GM19395 (cell line): ENCODE measurements at regions not wholly inside any gene's neighbourhood (a gene's known extent, or its start where the extent isn't known, plus 50 kb on each side); places are given as distances from the start of the nearest gene placed in this dataset.
"Not testable (repeated sequence)": the region's sequence is repeated elsewhere in the genome, so short reads cannot be mapped to it uniquely, and the experiment has no call there.

Source experiments
- ATAC-seq: cut with Tn5 transposase; IDR thresholded peaks from one replicate; pipeline ENCODE4 v1.9.1; 2021; ENCODE audit warnings: mild to moderate bottlenecking, moderate library complexity; ENCODE audit not compliant: unreplicated experiment

DNA sequence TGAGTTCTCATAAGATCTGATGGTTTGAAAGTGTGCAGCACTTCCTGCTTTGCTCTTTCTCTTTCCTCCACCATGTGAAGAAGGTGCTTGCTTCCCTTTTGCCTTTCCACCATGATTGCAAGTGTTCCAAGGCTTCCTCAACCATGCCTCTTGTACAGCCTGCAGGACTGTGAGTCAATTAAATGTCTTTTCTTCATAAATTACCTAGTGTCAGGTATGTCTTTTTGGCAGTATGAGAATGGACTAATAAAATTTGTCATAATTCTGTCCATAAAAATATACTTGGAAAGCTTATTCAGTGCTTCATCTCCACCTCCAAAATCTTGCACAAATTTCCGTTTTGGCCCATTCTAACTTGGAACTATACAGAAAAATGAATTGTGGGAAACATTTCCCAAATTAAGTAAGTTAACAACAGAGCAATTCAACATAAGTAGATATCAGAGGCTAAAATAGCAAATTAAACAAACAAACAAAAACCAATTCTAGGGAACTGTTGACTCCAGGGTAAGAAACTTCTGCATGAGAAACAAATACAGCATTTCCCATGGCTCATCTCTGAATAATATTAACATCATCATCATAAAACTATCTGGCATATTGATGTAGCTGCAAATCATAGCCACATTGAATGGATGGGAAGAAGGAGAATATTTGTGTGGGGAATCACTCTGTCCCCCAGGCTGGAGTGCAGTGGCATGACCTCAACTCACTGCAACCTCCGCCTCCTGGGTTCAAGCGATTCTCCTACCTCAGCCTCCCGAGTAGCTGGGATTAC is 459.5 kb upstream of the FAR2 start:
- no peak for ATAC-seq

DNA sequence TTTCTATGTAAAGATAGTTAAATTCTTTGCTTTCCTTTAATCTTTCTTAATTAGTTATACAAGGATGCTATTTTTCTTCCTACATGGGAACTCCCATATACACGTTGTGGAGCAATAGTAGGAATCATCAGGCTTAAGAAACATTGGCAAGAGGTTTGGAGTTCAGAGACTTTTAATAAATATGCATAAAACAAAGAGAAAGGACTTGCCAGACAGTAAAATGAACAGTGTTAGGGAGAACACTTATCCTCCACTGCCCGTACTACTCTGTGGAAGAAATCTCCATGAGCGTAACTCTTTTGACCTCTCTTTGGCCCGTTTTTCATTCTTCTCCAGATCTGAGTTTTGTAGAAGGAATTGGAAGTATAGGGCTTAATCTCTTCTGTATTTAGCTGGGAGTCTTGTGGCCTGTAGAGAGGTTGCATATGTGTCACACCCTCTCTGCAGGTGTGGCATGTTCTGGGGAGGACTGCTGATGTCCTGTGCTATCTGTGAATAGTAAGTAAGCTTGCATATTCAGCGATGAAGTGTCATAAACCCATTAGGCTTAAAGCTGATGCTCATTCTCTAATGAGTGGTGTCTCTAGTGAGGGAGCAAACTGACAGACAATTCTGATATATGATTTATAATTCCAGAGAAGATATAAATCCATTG is 455.4 kb upstream of the FAR2 start:
- no peak for ATAC-seq

- ATAC-seq, result no peak
Measured at GRCh38 chr12:28698553-28698952, 450.5 kb upstream of the FAR2 start.

DNA sequence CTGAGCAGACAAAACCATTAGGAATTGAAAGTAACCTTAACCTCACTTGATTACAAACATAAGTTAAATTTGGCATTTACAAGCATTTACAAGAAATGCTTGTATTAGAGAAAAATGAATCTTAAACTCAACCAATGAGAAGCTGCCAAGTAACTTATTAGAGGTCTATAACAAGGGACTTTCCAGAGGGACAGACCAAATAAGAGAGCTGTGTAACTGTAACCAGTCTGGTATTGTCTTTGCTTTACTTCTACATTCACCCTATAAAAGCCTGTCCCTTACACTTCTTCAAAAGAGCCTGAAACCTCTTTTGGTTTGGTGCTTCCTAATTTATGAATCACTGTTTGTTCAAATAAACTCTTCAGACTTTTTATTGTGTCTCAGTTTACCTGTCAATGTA is 450.0 kb upstream of the FAR2 start:
- ATAC-seq, result no peak

GRCh38 chr12:28700161-28700560 is 448.9 kb upstream of the FAR2 start:
- no peak for ATAC-seq

- ATAC-seq, result no peak
Measured at GRCh38 chr12:28704477-28705169, 444.5 kb upstream of the FAR2 start.

GRCh38 chr12:28708918-28709371 is 440.1 kb upstream of the FAR2 start:
- ATAC-seq, result no peak

GRCh38 chr12:28709986-28710685 is 438.9 kb upstream of the FAR2 start:
- ATAC-seq, result no peak

DNA sequence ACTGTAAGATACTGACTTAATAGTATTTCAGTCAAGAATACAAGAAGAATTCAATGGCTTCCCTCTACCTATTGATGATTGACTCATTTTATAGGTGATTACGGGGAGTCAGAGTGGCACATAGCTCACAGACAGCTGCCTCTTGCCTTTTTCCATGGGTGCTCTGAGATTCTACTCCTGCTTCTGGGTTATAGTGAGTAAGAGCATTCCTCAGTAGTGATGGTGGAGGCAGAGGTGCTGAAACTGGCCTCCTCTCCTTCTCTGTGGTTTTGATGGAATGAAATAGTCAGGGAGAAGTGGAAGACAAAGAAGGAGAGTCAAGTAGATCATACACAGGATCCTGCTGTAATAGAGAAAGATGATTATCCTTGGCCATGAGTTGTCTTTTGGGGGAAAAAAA is 438.2 kb upstream of the FAR2 start:
- no peak for ATAC-seq

DNA sequence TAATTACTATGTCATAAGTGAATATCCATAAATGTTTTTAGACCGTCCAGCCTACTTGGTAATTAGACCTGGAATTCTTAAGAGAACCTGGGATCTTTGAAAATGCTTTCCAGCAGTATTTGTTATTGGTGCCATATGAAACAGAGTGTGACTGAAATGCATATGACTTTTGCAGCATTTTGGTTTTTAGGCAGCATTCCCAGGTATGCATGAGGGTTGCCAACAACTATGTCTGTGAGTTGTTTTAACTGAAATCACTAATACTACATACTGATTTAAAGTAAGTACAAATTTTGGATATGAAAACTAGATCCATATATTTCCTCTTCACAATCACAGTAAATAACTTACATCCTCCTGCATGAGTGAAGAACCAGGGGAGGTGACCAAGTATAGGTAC is 437.7 kb upstream of the FAR2 start:
- ATAC-seq, result no peak

GRCh38 chr12:28742791-28743190 is 406.3 kb upstream of the FAR2 start:
- ATAC-seq, result no peak

DNA sequence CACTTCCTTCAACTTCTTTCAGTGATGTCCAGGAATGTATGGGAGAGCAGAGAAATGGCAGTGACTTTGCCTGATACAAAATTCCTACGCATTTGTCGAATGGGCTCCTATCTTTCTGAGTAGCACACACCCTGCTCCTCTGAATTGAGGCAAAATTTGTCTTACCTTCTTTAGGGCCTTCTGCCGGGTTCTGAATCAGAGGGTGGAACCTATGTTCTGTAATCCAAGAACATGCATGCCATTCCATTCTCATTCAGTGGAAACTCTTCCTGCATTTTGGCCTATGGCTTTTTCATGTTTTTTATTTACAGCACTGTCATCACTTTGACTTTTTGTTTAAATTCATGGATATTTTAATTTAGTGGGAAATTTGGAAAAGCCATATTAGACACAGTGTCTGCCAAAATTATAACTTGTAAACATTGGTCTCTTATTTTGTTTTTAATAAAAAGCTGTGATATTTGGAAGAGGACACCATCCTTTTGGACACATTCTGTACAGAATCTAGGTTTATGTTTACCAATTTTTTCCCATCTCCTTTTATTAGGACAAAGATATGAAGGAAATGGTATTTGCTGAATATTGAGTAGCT is 402.2 kb upstream of the FAR2 start:
- no peak for ATAC-seq

- no peak for ATAC-seq
Measured at GRCh38 chr12:28750946-28751685, 398.0 kb upstream of the FAR2 start.

- ATAC-seq, result no peak
Measured at GRCh38 chr12:28755027-28755426, 394.1 kb upstream of the FAR2 start.

GRCh38 chr12:28759333-28759732 is 389.7 kb upstream of the FAR2 start:
- ATAC-seq, result no peak

GRCh38 chr12:28760040-28760903 is 388.8 kb upstream of the FAR2 start:
- not testable (repeated sequence) for ATAC-seq

DNA sequence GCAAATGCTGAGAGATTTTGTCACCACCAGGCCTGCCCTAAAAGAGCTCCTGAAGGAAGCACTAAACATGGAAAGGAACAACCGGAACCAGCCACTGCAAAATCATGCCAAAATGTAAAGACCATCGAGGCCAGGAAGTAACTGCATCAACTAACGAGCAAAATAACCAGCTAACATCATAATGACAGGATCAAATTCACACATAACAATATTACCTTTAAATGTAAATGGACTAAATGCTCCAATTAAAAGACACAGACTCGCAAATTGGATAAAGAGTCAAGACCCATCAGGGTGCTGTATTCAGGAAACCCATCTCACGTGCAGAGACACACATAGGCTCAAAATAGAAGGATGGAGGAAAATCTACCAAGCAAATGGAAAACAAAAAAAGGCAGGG is 387.2 kb upstream of the FAR2 start:
- ATAC-seq, result not testable (repeated sequence)

GRCh38 chr12:28766398-28766797 is 382.7 kb upstream of the FAR2 start:
- no peak for ATAC-seq

- no peak for ATAC-seq
Measured at GRCh38 chr12:28767836-28768348, 381.2 kb upstream of the FAR2 start.
